Activated CD8-positive, alpha-beta memory T cell treated with anti-CD3 and anti-CD28 coated beads, Interleukin-2, amount 50 U/mL, for 48 hours (primary cell): ENCODE measurements at regions not wholly inside any gene's neighbourhood (a gene's known extent, or its start where the extent isn't known, plus 50 kb on each side); places are given as distances from the start of the nearest gene placed in this dataset.

Source experiments
- DNase-seq: peaks from one replicate; pipeline ENCODE4 v3.0.0-alpha.2; 2020

DNA sequence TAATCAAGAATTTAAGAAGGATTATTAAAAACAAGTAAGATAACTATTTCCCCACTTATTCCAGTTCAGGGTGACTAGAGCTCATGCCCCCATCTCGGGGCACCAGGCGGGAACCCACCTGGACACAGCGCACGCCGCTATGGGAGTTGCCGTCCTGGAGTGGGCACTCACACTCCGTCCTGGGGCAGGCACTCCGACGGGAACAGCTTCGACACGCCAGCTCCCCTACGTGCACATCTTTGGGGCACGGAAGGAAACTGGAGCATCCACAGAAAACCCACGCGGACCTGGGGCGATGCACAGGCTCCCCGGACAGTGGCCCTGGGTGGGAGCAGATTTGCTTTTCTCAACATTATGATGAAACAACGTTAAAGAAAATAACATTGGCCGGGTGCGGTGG is 52.0 kb upstream of the GATA5 start:
- no peak for DNase-seq

DNA sequence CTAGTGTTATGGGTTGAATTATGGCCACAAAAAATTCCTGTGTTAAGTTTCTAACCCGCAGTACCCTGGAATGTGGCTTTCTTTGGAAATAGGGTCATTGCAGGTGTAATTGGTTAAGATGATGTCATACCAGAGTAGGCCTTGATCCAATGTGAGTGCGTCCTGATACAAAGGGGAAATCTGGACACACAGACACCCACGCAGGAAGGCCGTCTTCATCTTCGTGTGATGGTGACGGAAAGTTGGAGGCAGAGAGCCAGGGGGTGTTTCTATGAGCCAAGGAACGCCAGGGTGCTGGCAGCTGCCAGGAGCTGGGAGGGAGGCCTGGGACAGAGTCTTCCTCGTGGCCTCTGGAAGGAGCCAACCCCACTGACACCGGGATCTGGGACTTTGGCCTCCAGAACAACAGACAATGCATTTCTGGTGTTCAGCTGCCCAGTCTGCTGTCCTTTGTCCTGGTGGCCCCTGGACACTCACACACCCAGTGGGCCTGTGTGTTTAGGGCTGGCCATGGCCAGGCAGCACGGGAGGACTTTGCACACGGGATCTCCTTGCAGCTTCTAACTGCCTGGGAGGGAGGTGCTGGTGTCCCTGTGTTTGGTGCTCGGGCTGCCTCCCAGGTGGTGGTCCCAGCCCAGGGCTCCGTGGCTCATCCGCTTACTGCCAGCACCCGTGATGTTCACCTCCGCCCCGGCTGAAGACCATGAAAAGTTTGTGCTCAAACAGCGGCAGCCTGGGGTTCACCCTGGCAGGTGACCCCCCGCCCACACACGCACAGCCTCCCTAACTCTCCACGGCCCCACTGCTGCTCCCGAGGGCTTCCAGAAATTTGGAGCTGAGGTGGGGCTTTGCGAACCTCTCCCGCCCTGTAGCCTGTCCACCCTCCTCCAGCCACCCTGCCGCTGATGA is 53.4 kb upstream of the GATA5 start:
- DNase-seq: no peak

- DNase-seq: no peak
These were observed 54.3 kb upstream of the GATA5 start for GRCh38 chr20:62529896-62530642.

- DNase-seq: no peak
These were observed 54.8 kb upstream of the GATA5 start for GRCh38 chr20:62530643-62531032.

DNA sequence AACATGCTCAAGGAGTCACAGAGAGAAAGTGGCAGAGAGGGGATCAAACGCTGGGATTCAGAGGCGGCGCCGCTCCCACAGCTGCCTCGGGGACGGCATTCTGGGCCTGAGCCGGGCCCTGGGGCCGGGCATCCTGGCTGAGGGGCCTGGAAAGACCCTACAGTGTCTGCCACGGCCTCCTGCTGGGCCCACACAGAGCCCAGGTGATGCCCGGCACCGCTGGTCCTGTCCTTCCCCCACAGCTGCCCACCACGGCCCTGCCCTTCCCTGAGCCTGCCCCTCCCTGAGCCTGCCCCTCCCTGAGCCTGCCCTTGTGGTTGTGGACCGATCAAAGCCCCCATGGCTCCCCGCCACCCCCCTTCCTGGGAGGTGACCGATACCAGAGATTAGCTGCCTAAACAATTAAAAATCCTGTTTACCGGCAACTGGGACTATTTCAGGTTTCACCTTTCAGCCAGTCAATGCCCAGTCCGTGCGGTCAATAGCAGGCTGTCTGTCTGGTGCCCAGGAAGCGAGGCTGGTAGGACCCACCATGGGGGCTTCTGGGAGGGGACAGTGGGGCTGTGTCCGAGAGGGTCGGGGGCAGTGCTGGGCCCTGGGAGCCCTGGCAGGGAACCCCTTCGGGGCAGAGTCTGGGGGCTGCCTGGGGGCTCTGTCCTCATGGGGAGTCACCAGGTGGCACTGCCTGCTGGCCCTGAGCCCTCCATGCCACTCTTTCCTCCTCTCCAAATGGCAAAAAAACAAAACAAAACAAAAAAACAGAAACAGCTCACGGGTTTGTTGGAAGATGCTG is 55.4 kb upstream of the GATA5 start:
- DNase-seq: no peak

GRCh38 chr20:62532921-62533320 is 57.1 kb upstream of the GATA5 start:
- no peak for DNase-seq

DNA sequence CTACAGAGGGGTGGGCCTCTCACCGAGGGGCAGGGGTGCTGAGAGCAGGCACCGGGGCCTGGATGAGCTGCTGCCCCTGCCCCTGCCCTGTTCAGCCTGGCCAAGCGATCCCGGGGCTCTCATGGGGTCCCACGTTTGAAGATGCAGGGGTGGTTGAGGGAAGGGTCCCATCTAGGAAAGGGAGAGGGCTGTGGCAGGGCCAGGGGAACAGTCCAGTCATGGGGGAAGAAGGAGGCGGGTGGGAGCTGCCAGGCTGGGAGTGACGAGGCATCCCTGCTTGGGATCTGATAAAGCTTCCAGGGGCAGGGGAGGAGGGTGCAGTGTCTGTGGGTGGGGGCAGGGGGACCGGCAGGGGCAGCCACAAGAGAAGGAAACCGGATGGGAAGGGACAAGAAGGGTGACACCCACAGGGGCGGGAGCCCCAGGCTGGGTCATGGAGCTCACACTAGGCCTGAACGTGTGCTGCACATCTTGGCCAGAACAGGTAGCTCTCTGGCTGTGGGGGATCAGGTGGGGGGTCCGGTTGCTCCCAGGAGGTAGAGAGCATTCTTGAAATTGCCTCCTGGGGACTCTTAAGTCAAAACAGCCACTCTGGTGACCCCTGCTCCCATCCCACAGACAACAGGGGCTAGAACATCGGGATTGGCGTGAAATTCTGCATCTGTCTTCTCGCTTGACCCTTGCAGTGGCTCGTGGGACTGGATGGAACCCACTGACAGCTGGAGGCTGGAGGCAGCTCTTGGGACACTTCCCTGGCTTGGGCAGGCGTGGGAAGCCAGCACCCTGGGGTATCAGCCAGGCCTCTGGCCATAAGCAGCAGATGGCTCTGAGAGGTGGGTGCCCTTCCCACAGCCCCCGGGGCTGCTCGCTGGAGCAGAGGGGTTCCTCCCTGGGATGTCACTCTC is 58.0 kb upstream of the GATA5 start:
- no peak for DNase-seq

DNA sequence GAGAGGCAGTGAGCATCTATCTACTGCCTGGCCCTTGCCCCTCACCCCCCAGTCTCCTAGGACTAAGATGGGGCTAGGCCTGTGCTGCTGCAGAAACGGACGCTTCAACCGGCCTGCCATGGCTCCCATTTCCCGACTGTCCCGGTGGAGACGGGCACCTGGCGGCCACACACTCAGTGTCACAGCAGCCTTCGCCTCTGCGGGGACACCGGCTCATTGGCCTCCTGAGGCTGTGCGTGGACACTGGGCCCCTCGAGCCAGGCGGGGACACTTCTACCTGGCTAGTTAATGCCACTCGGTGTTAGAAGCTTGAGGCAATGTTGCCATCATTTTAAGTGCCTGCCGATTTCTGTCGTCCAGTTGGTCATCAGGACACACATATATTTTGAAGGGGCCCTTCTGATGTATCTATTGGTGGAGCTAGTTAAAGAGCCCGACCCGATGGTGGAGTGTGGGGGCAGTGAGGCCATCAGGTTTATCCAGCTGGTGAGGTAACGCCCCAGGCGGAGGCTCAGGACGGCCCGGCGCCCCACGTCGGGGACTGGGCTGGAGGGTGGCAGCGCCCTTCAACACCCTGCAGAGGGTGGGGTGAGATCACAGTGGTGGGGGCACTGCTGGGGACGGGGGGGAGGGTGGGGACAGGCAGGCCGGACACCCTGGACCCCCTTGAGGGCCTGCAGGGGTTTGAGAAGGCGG is 58.9 kb upstream of the GATA5 start:
- DNase-seq: no peak

DNA sequence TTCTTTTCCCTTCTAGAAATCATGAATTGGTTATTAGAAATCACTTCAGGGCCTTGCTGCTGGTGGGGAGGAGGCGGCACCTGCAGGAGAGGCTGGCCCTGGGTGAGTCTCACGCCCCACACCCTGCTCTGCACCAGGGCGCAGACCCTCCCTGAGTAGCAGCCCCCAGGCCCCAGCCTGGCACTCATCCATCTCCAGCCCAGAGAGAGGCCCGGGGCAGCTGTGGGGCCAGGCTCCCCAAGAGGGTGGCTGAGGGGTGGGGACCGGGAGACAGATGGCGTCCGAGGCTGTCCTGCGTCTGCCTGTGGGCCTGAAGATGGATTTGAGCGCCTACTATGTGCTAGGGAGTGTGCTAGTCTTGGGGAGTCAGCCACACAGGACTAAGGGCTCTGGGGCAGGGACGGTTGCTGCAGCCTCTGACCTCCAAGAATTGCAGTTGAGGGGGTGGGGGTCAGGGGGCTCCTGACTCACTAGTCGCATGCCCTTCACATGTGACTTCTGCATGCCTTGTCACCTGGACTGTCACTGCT is 59.6 kb upstream of the GATA5 start:
- no peak for DNase-seq

GRCh38 chr20:62535964-62536363 is 60.2 kb upstream of the GATA5 start:
- DNase-seq: no peak

DNA sequence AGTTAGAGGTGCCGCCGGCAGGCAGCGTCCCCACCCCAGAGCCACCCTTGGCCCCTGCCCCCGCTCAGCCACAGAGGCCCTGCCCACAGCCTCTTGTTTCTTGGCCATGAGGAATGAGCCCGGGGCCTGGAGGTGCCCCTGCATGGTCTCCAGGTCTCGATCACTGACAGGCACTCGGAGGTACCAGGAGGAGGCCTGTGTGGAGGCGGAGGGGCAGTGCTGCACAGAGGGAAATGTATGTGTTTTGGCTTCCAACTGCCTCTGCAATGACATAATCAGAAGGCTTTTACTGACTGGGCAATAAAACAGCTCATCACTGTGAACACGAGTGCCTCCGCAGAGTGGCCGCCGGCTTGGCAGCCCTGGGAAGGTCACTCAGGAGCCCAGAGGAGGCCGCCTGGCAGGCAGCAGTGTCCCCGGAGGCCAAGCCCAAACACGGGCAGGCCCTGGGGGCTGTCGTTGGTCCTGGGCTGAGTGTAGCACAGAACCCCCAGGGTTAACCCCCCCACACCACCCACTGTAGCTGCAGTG is 61.1 kb upstream of the GATA5 start:
- DNase-seq: no peak

DNA sequence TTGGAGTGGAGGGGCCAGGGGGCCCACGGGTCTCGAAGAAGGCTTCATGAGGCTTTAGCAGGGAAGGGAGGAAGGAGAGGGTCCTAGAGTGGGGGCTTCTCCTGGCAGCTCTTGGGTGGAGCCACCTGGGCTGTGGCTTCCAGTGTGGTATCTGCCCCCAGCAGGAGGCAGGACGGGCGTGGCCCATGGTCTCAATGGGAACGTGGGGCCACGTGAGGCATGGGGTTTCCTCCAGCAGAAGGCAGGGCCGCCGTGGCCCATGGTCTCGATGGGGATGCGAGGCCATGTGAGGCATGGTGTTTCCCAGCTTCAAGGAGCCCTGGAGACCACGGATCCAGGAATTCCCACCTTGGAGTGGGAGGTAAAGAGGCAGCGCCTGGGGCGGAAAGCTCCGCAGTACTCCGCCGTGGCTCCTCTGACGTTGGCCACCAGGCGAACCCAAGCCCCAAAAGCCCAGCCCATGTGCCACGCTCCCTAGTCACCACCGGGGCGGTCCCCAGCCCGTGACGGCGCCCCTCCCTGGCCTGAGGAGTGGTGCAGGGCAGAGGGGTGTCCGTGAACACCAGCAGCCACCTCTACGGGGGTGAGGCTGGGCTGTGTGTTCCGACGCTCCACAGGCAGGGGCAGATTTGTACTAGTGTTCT is 62.0 kb upstream of the GATA5 start:
- DNase-seq: no peak

DNA sequence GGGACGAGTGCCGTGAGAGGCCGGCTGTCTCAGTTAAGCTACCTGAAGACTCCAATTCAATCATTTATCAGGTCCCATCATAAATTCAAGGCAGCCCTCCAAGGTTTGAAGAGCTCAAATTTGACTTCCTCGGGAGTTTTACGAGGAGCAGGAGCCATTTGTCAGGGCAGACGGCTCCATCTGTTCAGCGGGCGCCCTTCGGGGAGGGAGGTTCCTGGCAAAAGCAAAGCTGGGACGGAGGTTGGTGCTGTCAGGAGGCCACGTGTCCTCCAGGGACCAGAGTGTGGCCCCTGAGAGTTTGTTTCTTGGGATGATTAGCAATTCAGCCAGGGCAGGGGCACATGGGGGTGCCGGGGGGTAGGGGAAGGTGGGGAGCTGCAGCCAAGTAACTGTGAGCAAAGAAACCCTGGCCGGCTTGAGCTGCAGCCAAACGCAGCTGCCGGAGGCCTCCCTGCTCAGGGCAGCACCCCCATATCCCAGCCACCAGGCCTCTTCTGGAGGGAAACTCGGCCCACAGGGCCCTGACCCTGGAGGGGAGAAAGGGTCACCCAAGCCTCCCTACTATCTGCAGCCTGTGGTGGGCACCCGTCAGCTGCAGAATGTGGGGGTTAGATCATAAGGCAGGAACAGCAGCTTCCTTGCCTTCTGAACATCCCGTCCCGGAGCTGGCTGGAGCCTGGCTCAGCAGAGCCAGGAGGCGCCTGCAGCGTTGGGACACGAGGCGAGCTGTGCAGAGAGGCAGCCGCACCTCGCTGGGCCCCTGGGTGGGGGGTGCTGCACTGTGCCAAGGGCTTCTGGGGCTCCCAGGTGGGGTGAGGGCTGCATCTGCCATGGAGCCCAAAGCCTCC is 63.6 kb upstream of the GATA5 start:
- no peak for DNase-seq

DNA sequence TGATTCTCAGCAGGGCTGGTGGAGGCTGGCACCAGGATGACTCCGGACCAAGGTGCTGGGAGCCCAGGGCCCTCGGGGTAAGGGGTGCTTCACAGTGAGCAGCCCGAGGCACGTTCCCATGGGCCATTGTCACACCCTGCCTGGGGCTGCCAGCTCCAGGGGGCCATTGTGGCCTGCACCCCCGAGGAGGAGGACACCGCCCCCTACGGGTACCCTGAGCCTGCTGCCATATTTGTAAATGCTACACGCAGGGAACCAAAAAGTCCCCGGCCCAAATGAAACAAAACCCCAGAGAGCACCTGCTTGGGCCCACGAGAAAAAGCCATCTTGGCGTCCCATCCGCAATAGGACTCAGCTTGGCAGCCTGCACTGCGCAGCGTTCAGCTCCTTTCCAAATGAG is 64.7 kb upstream of the GATA5 start:
- no peak for DNase-seq

DNA sequence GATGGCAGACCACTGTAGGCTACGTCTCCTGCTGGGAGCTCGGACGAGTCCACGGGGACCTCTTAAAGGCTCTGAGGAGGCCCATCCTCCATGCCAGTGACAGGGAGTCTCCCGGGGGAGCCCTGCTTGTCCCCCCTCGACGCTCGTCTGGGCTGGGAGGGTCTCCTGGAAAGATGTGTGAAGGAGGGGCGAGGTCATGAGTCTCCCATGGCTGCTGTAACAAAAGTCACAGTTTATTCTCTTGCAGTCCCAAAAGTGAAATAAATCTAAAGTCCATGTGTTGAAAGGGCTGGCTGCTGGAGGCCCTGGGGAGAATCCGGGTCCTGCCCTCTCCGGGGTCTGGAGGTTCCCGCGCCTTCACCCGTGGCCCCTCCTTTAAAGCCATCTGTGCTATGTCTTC is 67.1 kb upstream of the GATA5 start:
- no peak for DNase-seq

DNA sequence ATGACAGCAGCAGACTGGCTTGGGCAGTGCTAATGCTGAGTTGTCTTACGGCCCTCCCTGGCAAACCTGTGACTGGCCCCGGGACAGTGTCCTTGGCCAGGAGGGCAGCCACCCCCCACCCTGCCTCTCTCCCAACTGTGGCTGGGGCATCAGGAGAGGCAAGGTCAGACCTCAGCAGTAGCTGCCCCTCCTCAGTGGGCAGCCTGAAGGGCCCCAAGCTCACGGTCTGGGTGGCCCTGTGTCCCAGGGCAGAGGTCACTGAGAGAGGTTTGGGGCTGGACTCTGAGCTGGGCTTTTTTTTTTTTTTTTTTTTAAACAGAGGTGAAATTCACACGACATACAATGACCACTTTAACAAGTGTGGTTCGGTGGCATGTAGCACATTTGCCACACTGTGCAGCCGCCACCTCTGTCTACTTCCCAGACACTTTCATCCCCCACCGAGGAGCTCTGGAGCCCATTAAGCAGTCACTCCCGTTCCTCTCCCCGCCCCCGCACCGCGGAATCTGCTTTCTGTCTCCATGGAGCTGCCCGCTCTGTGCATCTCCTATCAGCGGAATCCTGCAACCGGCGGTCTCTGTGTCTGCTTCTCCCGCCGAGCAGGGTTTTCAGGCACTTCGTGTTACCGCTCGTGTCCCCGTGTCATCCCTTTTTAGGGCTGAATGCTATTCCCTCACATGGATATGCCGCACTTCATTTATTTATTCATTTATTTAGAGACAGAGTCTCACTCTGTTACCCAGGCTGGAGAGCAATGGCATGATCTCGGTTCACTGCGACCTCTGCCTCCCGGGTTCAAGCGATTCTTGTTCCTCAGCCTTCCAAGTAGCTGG is 67.9 kb upstream of the GATA5 start:
- DNase-seq: no peak

- DNase-seq: no peak
These were observed 68.8 kb upstream of the GATA5 start for GRCh38 chr20:62544505-62545055.

- no peak for DNase-seq
These were observed 69.5 kb upstream of the GATA5 start for GRCh38 chr20:62545271-62545670.
